ENCODE measurements at regions not wholly inside any gene's neighbourhood (a gene's known extent, or its start where the extent isn't known, plus 50 kb on each side); places are given as distances from the start of the nearest gene placed in this dataset.
"Not testable (repeated sequence)": the region's sequence is repeated elsewhere in the genome, so short reads cannot be mapped to it uniquely, and the experiment has no call there.

DNA sequence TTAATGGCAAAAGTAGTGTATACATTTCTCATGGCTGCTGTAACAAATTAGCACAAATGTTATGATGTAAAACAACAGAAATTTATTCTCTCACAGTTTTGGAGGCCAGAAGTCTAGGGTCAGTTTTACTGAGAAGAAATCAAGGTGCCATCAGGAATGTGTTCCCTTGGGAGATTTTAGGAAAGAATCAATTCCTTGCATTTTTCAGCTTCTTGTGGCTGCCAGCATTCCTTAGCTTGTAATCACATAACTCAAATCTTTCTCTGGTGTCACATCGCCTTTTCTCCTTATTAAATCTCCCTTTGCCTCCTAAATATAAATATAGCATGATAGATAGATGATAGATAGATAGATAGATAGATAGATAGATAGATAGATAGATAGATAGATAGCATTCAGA, 307.0 kb upstream of the REG3G start:
- peak; percentile 30 for DNase-seq (ENCODE audit: low read depth)

DNA sequence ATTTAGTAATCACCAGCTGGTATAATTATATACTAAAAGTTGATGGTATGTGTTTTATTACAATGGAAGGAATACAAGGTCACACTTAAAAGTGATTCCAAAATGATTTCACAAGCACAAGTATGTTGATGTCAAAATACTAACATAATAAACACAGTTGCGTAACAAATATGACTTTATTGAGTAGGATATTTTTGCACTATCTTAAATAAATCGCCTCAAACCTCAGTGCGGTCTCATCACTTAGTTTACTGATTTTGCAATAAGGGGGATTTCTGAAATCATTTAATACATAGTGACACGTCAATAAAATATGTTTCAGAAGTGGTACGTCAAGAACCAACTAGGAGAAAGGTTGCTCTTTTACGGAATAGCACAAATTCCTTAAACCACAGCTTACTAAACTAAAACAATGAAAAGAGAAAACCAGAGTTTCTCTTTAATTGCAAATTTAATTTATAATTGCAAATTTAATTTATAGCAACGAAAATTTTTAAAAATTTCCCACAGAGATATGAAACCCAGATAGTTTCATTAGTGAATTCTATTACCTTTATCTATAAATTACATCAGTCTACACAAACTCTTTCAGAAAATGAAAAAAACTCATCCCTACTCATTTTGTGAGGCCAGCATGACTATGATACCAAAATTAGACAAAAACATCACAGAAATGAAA, 304.0 kb upstream of the REG3G start:
- no peak for DNase-seq (ENCODE audit: low read depth)

DNA sequence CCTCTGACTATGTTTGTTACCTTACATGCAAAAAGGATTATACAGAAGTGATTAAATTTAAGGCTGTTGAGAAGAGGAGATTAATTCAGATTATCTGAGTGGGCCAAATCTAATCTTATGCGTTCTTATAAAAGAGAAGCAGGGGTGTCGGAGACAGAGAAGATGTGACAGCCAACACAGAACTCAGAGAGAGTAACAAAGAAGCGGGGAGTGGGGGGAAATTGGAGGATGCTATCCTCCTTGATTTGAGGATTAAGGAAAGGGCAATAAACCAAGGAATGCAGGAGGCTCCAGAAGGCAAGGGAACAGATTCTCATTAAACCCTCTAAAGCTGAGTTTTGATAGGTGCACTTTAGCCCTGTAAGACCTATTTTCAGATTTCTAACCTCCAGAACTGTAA, 291.3 kb upstream of the REG3G start:
- no peak for DNase-seq (ENCODE audit: low read depth)

DNA sequence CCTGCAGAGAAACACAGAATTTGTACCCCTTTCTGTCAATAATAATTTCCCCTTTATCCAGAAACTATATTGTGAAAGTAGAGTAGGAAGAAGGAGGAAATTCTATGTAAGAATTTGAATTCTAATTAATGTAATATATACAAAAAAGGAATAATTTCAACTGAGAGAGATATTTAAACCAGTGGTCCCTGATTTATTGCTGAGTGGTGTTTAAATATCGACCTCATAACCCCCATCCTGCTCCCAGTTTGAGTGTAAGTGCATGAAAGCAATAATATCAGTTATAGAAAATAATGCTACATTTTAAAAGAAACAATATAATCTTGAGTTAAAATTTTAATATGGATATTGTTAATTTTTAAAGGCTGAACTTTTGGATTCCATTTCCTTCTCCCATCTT, 286.2 kb upstream of the REG3G start:
- DNase-seq (ENCODE audit: low read depth): no peak

DNA sequence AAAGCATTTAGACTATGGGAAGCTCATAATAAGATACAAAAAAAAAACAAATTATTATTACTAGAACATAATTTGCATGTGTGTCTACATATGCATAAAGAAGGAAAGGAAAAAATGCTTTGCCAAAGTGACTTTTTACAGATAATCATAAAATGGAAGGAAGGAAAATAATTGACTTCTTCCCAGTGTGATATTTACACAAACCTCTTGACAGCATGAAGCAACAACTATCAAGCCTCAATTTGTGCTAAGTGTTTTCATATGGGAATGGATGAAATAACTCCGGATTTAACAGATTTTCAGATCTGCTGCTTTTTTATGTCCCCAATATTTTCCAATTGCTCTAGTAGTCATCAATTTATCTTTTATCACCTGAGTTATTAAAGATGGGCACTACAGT, 275.9 kb upstream of the REG3G start:
- DNase-seq (ENCODE audit: low read depth): no peak

DNA sequence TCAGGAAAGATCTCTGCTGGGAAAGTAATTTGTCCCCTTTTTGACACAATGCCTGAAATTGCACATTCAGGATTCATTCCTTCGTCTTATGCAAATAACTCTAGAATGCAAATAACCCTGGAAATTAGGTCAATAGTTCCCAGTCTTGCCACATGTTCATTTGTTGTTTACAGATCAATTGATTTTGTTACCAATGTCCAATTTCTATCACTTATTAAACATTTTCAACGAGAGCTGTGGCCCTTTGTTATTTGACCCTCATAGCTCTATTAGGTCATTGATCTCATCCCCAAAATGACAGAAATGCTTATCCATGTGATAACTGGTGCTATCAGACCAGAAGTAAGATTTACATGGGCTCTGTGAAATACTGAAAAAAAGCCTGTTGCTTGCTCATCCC, 275.3 kb upstream of the REG3G start:
- no peak for DNase-seq (ENCODE audit: low read depth)

DNA sequence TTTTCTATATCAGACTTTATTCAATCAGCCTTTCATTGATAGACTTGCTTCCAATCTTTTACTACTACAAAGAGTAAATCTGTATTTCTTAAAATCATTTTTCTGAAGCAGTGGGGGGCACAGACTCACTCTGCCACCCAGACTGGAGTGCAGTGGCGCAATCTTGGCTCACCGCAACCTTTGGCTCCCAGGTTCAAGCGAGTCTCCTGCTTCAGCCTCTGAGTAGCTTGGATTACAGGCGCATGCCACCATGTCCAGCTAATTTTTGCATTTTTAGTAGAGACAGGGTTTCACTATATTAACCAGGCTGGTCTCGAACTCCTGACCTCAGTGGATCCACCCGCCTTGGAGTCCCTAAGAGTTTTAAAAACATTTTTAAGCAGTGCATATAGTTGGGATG, 270.6 kb upstream of the REG3G start:
- DNase-seq (ENCODE audit: low read depth): no peak

DNA sequence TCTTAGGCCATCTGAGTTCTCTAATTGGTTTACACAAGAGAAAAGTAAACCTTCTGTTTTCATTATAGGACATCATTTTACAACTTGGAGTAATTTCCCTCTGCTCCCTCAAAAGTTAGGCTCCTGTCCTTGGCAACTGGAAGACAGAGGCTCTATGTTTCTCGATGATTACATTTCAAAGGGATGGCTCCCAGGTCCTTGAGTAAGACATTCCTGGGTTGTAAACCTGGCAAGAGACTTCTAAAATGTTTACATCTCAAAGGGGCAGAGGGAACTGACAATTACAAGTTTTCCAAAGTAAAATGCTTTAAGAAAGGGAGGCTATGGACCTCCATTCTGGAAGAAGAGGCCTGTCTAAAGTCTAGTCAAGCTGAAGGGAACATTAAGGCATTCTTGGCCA, 268.3 kb upstream of the REG3G start:
- DNase-seq (ENCODE audit: low read depth): no peak

DNA sequence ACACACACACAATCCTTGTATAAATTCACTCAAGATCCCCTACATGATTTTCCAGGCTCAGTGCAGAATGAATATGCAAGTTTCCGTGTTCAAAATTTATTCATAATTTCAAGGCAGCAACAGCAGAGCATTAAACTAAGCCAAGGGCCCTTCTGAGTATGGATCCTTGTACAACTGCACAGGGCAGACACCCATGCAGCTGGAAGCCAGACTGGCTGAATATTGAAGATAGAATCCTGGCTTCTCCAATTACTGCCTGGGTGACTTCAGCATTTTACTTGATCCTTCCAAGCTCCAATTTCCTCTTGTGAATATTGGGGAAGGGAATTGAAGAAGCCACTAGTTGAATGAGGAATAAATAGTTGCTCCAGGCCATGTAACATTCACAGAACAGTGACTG, 267.9 kb upstream of the REG3G start:
- no peak for DNase-seq (ENCODE audit: low read depth)

DNA sequence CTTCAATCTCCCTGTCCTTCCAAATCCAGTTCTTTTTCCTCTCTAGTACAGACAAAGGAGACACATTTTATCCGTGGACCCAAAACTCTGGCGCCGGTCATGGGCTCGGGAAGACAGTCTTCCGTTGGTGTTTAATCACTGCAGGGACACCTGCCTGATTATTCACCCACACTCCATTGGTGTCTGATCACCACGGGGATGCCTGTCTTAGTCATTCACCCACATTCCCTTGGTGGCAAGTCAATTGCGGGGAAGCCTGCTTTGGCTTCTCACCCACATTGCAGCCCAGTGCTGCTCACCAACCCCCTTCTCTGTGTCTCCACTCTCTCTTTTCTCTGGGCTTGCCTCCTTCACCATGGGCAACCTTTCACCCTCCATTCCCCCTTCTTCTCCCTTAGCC, 266.7 kb upstream of the REG3G start:
- not testable (repeated sequence) for DNase-seq (ENCODE audit: low read depth)

DNA sequence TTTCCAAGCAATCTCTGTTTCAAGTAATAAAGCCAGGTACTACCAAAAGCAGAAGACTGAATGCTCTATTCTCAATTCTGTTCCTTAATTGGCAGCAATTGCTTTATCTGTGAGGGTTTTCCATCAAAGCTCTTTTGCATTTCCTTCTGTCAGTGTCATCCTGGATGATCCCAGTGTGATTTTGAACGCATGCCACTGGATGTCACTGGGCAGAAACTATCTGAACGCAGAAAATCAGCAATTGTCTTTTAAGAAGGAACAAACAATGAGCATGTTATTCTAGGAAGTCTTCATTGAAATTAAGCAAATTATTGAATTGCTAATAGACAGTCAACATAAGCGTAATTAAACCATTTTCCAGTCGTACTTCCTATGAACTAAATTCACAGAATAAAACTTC, 259.0 kb upstream of the REG3G start:
- DNase-seq (ENCODE audit: low read depth): no peak

DNA sequence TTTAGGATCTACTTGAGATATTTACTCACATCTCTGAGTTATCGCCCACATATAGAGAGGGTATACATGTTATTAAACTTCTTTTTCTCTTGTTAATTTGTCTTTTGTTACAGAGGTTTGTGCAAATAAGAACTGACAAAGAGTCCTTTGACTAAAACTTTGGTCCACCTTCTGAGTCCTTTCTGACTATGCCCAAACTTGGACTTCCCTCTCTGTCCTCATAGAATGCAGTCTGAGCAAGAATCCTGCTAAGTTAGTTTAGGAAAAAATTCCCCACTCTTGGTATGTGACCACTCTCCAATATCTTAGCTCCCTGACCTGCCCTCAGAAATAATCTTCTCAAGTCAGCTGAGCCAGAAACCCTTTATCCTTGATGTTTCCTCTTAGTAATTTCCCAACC, 257.5 kb upstream of the REG3G start:
- no peak for DNase-seq (ENCODE audit: low read depth)

DNA sequence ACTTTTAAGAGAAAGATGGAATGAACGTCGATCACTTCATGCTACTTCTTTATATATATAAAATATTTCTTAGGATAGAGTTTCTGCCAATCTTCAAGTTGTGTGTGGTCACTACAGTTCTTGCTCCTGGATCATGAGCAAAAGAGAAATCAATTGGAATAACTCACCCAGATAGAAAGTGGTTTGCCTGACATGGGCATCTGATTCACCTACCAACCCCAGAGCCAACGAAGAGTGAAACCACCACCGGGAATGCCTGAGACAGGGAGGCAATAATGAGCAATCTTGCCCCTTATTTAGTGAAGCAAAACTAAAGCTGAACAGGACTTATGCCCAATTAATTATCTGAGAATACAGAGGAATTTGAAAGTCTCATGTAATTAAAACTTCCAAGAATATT, 250.2 kb upstream of the REG3G start:
- no peak for DNase-seq (ENCODE audit: low read depth)

DNA sequence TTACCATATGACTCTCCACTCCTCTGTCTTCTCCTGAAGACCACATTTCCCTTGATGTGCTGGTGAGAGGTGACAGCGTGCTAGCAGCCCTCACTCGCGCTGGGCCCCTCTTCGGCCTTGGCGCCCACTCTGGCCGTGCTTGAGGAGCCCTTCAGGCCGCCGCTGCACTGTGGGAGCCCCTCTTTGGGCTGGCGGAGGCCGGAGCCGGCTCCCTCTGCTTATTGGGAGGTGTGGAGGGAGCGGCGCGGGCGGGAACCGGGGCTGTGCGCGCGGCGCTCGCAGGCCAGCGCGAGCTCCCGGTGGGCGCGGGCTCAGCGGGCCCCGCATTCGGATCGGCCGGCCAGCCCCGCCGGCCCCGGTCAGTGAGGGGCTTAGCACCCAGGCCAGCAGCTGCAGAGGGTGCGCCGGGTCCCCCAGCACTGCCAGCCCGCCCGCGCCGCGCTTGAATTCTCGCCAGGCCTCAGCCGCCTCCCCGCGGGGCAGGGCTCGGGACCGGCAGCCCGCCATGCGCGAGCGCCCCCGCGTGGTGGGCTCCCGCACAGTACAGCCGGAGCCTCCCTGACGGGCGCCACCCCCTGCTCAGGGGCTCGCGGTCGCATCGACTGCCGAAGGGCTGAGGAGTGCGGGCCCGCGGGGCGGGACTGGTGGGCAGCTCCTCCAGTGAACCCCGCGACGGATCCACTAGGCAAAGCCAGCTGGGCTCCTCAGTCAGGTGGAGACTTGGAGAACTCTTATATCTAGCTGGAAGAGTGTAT, 246.6 kb upstream of the REG3G start:
- no peak for DNase-seq (ENCODE audit: low read depth)

DNA sequence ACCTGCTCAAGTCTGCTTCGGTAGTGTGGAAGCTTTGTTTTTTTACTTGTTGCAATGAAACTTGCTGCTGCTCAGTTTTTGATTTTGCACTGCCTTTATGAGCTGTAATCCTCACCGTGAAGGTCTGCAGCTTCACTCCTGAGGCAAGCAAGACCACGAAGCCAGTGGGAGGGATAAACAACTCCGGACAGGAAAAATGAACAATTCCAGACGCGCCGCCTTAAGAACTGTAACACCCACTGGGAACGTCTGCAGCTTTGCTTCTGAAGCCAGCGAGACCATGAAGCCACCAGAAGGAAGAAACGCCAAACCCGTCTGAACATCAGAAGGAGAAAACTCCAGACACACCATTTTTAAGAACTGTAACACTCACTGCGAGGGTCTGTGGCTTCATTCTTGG, 245.7 kb upstream of the REG3G start:
- no peak for DNase-seq (ENCODE audit: low read depth)

DNA sequence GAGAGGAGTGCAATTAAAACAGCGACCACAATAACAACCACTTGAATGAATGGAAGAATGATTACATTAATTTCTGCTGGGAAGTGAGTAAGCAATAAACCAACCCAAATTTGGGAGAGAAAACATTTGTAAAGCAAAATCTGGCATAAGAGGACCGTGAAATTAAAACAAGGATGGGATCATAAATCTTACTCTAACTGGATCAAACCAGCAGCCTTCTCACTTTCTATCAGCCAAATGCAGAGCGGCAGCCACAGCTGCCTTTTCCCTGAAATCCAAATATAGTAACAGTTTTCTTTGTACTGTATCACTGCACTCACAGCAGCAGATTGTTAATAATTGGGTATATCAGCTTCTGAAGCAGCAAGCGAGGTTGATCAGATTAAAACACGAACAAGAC, 245.2 kb upstream of the REG3G start:
- DNase-seq (ENCODE audit: low read depth): no peak

DNA sequence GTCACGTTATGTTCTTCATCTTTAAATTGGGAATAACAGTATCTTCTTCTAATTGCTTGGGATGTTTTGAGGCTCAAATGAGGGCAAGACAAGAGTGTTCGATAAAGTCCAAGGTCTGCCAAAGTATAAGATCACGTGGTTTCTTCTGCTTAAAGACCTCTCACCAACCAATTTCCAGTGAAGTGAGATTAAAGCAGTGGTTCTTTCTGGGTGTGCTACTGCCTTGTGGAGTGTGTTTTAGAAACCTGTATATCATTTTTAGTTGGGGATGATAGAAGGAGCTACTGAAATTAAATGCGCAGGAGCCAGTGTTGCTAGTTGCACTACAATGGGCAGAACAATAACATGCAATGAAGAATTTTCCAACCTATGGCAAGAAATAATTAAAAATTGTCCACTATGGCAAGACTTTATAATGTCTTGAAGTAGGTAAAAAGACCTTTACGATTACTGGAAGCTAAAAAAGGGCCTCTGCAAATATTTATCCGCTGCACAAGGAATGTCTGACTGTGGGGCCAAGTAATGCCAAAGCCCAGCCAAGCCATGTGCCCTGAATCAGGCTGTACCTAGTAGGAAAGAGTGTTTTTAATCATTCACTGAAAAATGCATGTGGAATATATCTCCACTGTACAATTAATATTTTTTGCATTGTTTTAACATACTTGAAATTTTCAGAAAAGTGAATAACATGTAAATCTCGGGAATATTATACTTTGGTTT, 244.5 kb upstream of the REG3G start:
- DNase-seq (ENCODE audit: low read depth): no peak

DNA sequence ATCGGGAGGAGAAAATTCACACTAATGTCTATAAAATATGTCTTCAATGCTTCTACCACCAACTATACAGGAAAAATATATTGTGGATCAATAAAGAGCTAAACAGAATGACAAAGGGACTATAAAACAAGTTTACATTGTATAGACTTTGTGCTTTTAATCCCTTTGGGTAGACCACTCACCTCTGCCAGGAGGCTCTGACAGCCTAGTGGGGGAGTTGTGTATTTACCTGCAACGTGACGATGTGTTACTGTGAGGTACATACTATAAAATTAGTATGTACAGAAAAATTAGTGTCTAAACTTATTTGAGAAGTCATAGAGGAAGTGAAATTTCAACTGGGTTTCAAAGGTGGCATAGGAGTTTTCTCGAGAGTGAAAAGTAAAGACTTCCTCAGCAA, 243.3 kb upstream of the REG3G start:
- DNase-seq (ENCODE audit: low read depth): no peak

DNA sequence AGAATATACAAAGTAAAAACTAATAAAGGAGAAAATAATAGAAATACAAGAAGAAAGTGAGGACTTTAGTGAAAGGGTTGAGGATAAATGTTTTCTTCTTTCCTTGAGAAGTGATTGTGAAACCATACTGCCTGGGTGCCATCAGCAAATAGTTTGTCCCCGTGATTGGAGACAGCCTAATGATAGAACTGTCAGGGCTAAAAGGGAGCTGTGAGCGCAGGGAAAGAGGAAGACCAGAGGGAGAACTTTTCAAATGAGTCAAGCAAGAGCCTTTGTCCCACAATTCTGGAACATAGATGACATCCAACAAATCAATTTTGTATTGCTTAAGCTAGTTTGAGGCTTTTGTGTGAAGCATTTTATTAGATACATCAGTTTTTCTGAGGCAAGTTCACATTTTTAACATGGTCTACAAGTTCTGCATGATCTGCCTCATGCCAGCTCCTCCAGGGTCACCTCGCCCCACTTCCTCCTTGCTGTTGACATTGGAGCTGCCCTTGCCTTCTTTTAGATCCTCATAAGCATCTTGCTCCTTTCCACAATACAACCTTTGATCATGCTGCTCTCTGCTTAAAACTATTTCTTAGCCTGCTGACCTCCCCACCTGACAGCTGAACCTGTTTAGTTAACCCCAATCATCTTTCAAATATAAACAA, 213.4 kb upstream of the REG3G start:
- DNase-seq (ENCODE audit: low read depth): no peak

DNA sequence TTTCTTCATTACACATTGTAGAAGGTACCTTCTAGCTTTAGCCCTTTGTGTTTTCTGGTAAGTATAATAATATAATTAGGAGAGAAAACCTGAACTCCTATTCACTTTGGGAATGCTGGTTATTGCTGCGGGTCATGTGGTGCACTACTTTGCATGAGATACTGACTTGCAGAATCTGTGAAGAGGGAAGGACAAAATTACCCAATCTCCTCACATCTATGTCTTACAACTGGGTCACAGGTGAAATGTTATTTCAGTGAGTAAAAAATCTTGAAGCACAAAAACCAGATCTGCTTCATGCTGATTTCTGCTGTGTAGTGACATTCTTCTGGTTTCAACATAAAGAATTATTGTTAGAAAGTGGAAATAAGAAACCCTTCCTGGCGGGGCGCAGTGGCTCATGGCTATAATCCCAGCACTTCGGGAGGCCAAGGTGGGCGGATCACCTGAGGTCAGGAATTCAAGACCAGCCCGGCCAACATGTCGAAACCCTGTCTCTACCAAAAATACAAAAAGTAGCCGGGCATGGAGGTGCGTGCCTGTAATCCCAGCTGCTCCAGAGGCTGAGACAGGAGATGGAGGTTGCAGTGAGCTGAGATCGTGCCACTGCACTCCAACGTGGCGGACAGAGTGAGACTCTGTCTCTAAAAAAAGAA, 211.0 kb upstream of the REG3G start:
- no peak for DNase-seq (ENCODE audit: low read depth)

DNA sequence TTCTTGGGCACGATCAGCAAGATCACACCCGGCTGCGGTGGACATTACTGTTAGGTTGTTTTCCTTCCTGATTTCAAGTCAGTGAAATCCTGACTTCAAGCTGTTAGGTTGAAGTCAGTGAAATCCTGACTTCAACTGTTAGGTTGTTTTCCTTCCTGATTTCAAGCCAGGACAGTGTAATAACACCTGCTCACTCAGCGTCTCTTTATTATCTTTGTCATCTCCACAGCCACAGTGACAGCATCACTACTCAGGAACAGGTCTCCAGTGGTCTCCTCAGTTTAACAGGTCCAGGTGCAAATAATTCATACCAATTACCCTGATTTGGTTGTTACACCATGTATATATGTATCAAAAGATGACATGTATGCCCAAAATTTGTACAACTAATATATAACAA, 208.1 kb upstream of the REG3G start:
- no peak for DNase-seq (ENCODE audit: low read depth)

DNA sequence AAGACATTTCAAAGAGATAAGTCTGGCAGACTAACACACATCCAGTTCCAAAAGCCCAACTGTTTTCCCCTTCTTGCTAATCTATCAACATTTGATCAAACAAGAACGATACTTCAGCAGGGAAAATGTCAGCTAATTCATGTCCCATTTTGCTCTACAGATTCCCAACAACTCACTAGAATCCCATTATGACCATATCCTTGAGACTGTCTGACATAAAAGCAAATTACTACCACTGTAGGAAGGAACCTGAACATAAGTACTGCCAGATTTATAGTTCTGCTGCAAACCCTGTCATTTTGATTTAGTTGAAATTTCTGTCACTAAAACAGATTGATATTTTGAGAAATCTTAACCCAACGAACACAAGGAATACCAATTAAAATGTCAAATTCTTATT, 193.0 kb upstream of the REG3G start:
- DNase-seq (ENCODE audit: low read depth): no peak
